Left cardiac atrium (tissue), 4 donors: ENCODE measurements at regions not wholly inside any gene's neighbourhood (a gene's known extent, or its start where the extent isn't known, plus 50 kb on each side); places are given as distances from the start of the nearest gene placed in this dataset.

Experiments
- ATAC-seq, 2 donors: fragments of 200-7000 bp; cut with Tn5 transposase; one replicate each; pipeline ENCODE4 v1.9.1; 2020; ENCODE audit warnings: mild to moderate bottlenecking in 2 of 2, moderate library complexity in 2 of 2
- DNase-seq: peaks from one replicate; pipeline ENCODE4 v3.0.0-alpha.2; 2020
- intact Hi-C, 2 donors: fragments of 100-400 bp; cut with DNase I; formaldehyde crosslinking; loops; one replicate each; pipeline versions ENCODE4 v1.14.1 to v1.15.1; 2022 to 2023
- donor health status: DM: no; HTN: yes; CAD: no.
- donor health status: DM: no; HTN: yes; CAD: no; lungs with severe emphysema.
- donor health status: DM: yes; HTN: yes; CAD: no.
- donor health status: Dilated cardiomyopathy.

DNA sequence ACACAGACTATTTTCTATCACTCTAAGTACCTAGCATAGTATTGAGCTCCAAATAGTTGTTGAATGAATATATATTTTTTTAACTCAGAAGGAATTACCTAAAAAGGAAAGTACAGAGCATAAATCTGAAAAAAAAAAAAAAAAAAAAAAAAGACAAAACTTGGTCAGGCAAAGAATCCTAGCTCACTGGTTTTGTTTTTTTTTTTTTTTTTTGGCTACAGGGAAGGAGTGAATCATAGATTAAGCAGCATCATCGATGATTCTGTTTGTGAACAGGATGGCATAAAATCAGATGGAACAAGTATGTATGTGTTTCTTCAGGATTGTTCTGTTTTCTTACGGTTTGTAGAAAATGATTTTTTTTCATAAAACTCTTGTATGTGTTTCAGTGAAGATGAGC, 66.1 kb upstream of the BCAT1 start:
- no peak for DNase-seq
- intact Hi-C loops, result no loop called here
- no peak for ATAC-seq

- intact Hi-C loops, result no loop called here
- ATAC-seq, result no peak
Measured at GRCh38 chr12:25013061-25013460, 64.2 kb upstream of the BCAT1 start.

GRCh38 chr12:25009496-25010092, 60.7 kb upstream of the BCAT1 start:
- intact Hi-C loops, result no loop called here
- ATAC-seq, result no peak
- no peak for DNase-seq

More at GRCh38 chr12:25013061-25013460, 64.2 kb upstream of the BCAT1 start:
- DNase-seq, result no peak

GRCh38 chr12:25005376-25005775, 56.5 kb upstream of the BCAT1 start:
- intact Hi-C loops, result no loop called here
- DNase-seq, result no peak
- no peak for ATAC-seq

GRCh38 chr12:25004447-25004846, 55.5 kb upstream of the BCAT1 start:
- ATAC-seq (no peak), DNase-seq (no peak)
- intact Hi-C loops, result no loop called here

GRCh38 chr12:25001311-25001710, 52.4 kb upstream of the BCAT1 start:
- intact Hi-C loops, result no loop called here

More at GRCh38 chr12:25001311-25001710, 52.4 kb upstream of the BCAT1 start:
- no peak for ATAC-seq
- DNase-seq, result no peak
